Thyroid gland (tissue), 4 donors: ENCODE measurements at regions not wholly inside any gene's neighbourhood (a gene's known extent, or its start where the extent isn't known, plus 50 kb on each side); places are given as distances from the start of the nearest gene placed in this dataset.
A peak's percentile ranks its signal among the peaks of the same experiment; 100 is the strongest.

Experiments used
- DNase-seq, 2 donors: peaks; one replicate each; pipeline ENCODE4 v3.0.0-alpha.2; 2019
- H3K27ac ChIP-seq, 3 donors: fragments of 200-600 bp; sonication (generic); 1 replicate in 2 of 3; 2 replicates in 1 of 3; pipeline ENCODE4 v1.5.1; 2016 to 2019; ENCODE audit warnings: mild to moderate bottlenecking in 1 of 3, moderate library complexity in 1 of 3
- H3K27me3 ChIP-seq: fragments of 200-600 bp; sonication (generic); one replicate; pipeline ENCODE4 v1.5.1; 2019
- H3K36me3 ChIP-seq, 2 donors: fragments of 200-600 bp; sonication (generic); one replicate each; pipeline ENCODE4 v1.5.1; 2016 to 2019
- H3K4me1 ChIP-seq, 2 donors: fragments of 200-600 bp; sonication (generic); one replicate each; pipeline ENCODE4 v1.5.1; 2017 to 2019
- H3K4me3 ChIP-seq, 3 donors: fragments of 200-600 bp; sonication (generic); replicated peaks in 1 of 3; 1 replicate in 2 of 3; 2 replicates in 1 of 3; pipeline ENCODE4 v1.5.1; 2016; ENCODE audit warnings: mild to moderate bottlenecking in 1 of 3
- H3K9me3 ChIP-seq: fragments of 200-600 bp; sonication (generic); one replicate; pipeline ENCODE4 v1.5.1; 2017
- CTCF ChIP-seq, 6 experiments: fragments of 200-600 bp in 3 of 6; fragments of 450-650 bp in 3 of 6; sonication (generic) in 3 of 6; IDR thresholded peaks; one replicate each; pipeline ENCODE4 v1.5.1; 2016 to 2019; ENCODE audit warnings: antibody characterized with exemption in 6 of 6, mild to moderate bottlenecking in 2 of 6, inconsistent platforms in 1 of 6, moderate library complexity in 1 of 6
- POLR2A ChIP-seq, 2 donors: fragments of 450-650 bp; IDR thresholded peaks; one replicate each; pipeline ENCODE4 v1.6.1; 2017; ENCODE audit warnings: antibody characterized with exemption in 2 of 2, mild to moderate bottlenecking in 2 of 2, moderate library complexity in 1 of 2
- WGBS, 2 donors: methylation state at CpG; one replicate each; pipeline ENCODE4 v1.1.5; 2017; 5-methylcytosine and 5-hydroxymethylcytosine counted together
- intact Hi-C: fragments of 100-400 bp; cut with DNase I; formaldehyde crosslinking; loops from one replicate; pipeline ENCODE4 v1.15.1; 2023

GRCh38 chr16:54651440-54652195 lies 279.0 kb upstream of the IRX5 start:
- no peaks in the 10 kb centered on the region for H3K27me3 ChIP-seq

GRCh38 chr16:54649876-54650275 lies 280.8 kb upstream of the IRX5 start:
- WGBS, 2 donors: 82 to 89% methylated on average over 6 of the region's 6 CpGs
- TF ChIP-seq CTCF (IDR thresholded peaks at IDR 0.05) (no peak), POLR2A (IDR thresholded peaks at IDR 0.05) (no peak)
- Histone ChIP-seq H3K27ac (no peak overlapping the region), H3K9me3 (no peaks in the 10 kb centered on the region), H3K27me3 (no peaks in the 10 kb centered on the region), H3K36me3 (no peaks in the 10 kb centered on the region), H3K4me3 (no peak overlapping the region), H3K4me1 (peaks cover 8 to 18% of the 10 kb centered on the region in 2 donors)
- DNase-seq: no peak
- intact Hi-C loops: no loop called here

More at GRCh38 chr16:54651440-54652195, 279.0 kb upstream of the IRX5 start:
- intact Hi-C loops: no loop called here
- no peak overlapping the region for H3K4me3 ChIP-seq
- WGBS, 2 donors: 35 to 43% methylated on average over 19 of the region's 19 CpGs
- H3K9me3 ChIP-seq: no peaks in the 10 kb centered on the region
- TF ChIP-seq CTCF (IDR thresholded peaks at IDR 0.05): no peak
- TF ChIP-seq POLR2A (IDR thresholded peaks at IDR 0.05): no peak
- H3K36me3 ChIP-seq: no peaks in the 10 kb centered on the region
- peak; percentile 53 to 68 for DNase-seq
- H3K4me1 ChIP-seq: peaks cover 4 to 15% of the 10 kb centered on the region in 2 donors
- no peak overlapping the region for H3K27ac ChIP-seq

- Histone ChIP-seq H3K9me3 (no peaks in the 10 kb centered on the region), H3K4me3 (no peak overlapping the region), H3K27me3 (no peaks in the 10 kb centered on the region), H3K27ac (no peak overlapping the region), H3K4me1 (peaks cover 5 to 21% of the 10 kb centered on the region in 2 donors), H3K36me3 (no peaks in the 10 kb centered on the region)
- DNase-seq: no peak
- TF ChIP-seq CTCF (IDR thresholded peaks at IDR 0.05) (no peak), POLR2A (IDR thresholded peaks at IDR 0.05) (no peak)
- intact Hi-C loops: no loop called here
- WGBS, 2 donors: 80 to 93% methylated on average over 9 to 10 of the region's 10 CpGs
Observed at GRCh38 chr16:54648575-54648974, 282.1 kb upstream of the IRX5 start.

- peaks cover 5 to 21% of the 10 kb centered on the region in 2 donors for H3K4me1 ChIP-seq
- no peak overlapping the region for H3K27ac ChIP-seq
- DNase-seq: no peak
- no peaks in the 10 kb centered on the region for H3K9me3 ChIP-seq
- WGBS, 2 donors: 67 to 75% methylated on average over 3 of the region's 3 CpGs
- no peaks in the 10 kb centered on the region for H3K27me3 ChIP-seq
- H3K4me3 ChIP-seq: no peak overlapping the region
- H3K36me3 ChIP-seq: no peaks in the 10 kb centered on the region
- no peak for TF ChIP-seq CTCF (IDR thresholded peaks at IDR 0.05)
- no peak for TF ChIP-seq POLR2A (IDR thresholded peaks at IDR 0.05)
- intact Hi-C loops: no loop called here
Observed at GRCh38 chr16:54647725-54648221, 282.9 kb upstream of the IRX5 start.

GRCh38 chr16:54647216-54647615 lies 283.4 kb upstream of the IRX5 start:
- no peaks in the 10 kb centered on the region for H3K27me3 ChIP-seq
- no peaks in the 10 kb centered on the region for H3K9me3 ChIP-seq
- H3K27ac ChIP-seq: no peak overlapping the region
- H3K4me3 ChIP-seq: no peak overlapping the region
- peak in 1 of 2 donors; percentile 13 for DNase-seq
- no peaks in the 10 kb centered on the region for H3K36me3 ChIP-seq
- 79 to 90% methylated on average over 3 of the region's 3 CpGs for WGBS, 2 donors
- TF ChIP-seq POLR2A (IDR thresholded peaks at IDR 0.05): no peak
- no peak for TF ChIP-seq CTCF (IDR thresholded peaks at IDR 0.05)
- peaks cover 5 to 21% of the 10 kb centered on the region in 2 donors for H3K4me1 ChIP-seq
- intact Hi-C loops: no loop called here
